GM18508 (cell line): ENCODE measurements at regions not wholly inside any gene's neighbourhood (a gene's known extent, or its start where the extent isn't known, plus 50 kb on each side); places are given as distances from the start of the nearest gene placed in this dataset.

Source experiments
- ATAC-seq: cut with Tn5 transposase; IDR thresholded peaks from one replicate; pipeline ENCODE4 v1.9.1; 2021; ENCODE audit warnings: moderate number of reproducible peaks; ENCODE audit not compliant: insufficient read depth, unreplicated experiment

DNA sequence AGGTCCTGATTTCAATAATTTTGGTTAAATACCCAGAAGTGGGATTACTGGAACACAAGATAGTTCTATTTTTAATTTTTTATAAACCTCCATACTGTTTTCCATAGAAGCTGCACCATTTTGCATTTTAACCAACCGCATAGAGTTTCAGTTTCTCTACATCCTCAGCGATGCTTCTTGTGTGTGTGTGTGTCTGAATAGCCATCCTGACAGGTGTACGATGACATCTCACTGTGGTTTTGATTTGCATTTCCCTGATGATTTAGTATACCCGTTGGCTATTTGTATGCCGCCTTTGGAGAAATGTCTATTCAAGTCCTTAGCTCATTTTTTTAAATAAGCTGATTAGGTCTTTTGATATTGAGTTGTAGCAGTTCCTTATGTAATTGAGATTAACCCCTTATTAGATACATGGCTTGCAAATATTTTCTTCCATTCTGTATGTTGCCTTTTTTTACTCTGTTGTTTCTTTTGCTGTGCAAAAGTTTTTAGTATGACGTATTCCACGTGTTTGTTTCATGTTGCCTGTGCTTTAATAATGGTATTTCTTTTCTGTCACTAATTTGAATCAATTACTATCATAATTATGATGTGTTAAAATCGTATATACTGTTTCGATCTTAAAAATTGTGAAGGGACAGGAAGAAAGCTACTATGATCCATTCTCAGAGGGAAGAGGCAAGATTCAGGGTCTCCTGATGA, 227.2 kb upstream of the MON1B start:
- no peak for ATAC-seq

DNA sequence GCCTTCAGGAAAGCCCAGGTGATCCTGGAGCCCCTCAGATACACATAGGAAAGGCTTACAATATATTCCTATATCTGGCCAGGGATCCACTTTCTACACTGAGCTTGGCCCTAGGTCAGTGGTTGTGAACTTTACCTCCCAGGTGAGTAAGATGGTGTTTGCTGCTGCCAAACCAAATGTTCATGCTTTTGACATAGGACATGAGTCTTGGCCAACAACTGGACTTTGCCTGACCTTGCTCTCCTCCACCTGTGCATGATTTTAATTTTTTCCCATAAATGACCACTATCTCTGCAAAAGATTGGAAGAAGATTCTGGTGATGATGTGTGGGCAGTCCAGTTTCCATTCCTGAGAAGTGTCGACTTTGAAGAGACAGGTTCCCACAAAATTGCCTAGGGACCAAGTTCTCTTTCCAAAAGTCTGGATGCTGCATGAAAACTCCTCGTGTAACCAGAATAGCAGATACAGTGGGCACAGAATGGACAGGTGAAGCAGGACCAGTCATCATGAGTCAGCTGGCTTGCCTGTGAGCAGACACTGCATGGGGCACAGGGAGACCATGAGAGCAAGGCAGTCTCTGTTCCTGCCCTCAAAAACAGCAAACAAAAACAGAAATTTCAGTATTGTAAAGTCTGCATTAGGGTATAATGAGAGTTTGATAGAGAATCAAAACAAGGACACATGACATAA, 226.4 kb upstream of the MON1B start:
- ATAC-seq = no peak

DNA sequence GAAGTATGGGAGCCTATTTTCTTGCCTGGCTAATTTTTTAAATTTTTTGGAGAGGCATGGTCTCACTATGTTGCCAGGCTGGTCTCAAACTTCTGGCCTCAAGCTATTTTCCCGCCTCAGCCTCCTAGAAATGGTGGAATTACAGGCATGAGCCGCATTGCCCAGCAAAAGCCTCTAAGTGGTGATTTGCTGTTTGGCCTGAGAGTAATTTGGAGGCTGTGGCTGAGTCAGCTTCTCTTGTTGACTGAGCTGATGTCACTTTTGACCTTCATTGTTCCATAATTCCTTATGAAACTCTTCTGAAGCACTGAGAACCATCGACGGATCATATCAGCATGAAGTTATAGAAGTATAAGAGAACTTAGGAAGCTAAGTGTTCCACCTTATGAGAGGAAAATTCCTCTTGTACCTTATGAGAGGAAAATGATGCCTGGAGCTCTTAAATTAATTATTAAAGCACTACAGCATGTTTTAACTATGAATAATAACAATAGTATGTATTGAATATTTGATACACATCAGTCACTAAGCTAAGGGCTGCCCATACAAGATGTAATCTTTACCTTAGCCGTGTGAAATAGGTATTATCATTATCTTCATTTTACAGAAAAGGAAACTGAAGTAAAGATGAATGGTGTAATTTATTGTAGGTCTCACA, 220.8 kb upstream of the MON1B start:
- no peak for ATAC-seq

DNA sequence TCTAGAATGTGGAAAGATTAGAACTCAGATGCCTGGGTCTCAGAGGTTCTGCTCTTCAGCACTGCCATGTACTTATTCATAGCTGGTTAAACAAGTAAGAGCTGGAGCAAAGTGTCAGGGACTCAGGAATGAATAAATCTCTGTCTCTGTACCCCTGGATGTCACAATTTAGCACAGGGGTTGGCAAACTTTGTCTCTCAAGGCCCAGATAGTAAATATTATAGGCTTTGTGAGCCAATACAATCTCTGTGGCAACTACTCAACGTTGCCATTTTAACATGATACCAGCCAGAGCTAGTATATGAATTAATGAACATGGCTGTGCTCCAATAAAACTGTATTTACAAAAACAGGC, 220.3 kb upstream of the MON1B start:
- ATAC-seq = no peak

DNA sequence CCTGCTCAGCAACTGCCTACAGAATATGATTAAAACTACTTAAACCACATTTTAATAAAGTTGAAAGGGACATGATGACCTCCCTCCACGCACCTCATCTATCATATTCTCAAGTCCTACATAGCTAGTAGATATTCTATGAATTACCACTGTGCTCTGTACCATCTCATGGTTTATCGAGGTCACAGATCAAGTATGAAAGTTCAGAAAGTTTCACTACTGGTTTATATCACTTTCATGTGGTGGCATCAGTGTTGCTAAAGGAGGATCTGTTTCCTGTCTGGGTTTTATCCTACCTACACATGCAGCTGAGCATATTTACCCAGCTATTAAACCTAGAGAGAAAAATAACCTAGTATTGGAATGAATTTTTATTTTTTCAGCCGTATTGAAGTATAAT, 214.9 kb upstream of the MON1B start:
- peak; percentile 99 for ATAC-seq

DNA sequence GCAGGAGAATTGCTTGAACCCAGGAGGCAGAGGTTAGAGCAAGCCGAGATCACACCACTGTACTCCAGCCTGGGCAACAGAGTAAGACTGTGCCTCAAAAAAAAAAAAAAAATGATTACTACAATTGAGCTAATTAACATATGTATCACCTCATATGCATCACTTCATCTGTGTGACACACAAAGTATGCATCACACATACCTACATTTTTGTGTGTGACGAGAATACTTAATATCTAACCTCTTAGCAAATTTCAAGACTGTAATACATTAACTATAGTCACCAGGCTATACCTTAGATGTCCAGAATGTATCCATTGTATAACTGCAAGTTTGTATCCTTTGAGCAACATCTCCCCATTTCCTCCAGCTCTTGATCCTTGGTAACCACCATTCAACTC, 214.2 kb upstream of the MON1B start:
- ATAC-seq = no peak

DNA sequence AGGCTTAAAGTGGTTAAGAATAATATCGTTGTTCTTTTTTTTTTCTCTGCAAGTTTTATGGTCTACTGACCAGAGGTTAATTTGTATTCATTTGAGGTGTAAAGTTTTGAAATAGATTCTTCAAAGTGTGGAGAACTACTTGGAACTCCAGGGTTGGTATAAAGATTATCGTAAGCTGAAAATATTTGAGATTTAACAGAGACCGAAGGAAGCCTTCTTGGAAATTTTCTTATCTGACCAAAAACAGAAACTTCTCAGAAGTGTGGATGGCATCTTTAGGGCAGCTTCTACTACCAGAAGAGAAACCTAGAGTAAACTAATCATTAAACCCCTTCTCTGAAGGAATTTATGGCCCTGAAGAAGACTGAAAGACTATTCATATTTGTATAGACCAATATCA, 206.8 kb upstream of the MON1B start:
- ATAC-seq = no peak

DNA sequence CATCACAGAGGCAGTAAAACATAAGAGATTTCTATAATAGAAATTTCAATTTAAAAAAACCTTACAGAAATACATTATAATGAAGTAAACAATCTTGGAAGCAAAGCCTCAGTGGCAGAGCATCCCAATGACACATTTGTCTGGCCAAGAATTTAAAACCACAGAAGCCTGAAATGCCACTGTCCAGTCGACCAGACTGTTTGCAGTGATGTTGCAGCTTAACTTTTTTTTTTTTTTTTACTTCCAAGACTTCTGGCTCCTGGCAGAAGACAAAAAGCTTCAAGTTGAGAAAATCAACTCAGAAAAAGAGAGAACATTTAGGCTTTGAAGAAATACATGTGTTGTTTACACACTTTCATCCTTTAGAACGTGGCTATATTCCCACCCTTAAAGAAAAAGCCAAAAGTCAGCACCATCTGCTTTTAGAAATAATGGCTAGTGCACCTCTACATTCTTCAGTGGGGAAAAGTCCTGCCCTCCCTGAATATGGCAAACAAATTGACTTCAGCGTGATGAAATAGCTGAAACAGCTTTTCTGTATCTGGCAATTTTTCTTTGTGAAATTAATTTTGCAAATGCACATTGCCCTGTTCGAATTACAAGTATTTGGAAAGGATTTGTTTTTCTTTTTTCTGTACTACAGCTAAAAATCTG, 205.5 kb upstream of the MON1B start:
- no peak for ATAC-seq

DNA sequence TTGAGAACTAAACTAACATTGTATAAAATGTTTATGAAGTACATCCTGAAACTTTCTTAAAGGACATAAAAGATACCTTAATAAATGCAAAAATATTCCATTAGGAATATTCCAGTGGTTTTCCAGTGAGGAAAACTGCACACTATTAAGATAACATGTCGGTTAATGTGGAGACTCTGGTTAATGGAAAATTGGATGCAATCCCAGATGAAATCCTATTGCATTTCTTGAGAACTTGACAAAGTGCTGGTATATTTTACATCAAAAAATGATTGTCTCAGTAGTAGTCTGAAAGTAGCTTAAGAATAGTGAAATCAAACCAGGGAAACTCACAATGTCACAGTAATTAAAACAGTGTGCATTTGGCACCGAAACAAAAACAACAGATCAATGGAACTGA, 202.5 kb upstream of the MON1B start:
- no peak for ATAC-seq

DNA sequence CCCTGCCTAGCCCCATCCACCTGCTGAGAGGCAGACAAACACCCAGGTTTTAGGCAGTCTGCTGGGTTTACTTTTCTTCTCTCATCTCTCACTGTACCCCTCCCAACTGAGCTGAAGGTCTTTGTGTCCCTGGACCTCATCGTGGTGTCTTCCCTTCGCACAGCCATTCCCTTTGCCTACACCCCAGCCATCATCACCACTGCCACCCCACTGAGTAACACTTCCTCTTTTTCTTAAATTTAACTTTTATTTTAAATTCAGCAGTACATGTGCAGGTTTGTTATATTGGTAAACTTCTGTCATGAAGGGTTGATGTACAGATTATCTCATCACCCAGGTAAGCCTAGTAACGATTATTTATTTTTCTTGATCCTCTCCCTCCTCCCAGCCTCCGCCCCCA, 188.3 kb upstream of the MON1B start:
- no peak for ATAC-seq

DNA sequence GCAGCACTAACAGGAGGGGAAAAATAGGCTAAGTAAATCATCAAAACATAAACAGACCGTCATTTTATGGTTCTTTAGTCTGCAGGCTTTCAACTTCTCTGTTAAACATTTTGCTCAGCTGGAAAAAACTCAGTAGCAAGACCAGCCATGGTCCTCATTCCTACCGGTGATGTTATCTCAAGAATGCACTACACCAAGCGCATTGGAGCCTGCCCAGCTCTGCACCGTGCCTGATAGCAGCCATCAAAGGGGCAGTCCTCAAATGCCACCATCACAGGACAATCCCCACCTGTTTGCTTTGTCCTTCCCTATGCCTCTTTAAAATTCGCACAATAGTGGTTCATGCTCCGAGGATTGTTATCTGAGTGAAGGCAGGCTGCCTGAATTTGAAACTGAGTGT, 181.5 kb upstream of the MON1B start:
- no peak for ATAC-seq

DNA sequence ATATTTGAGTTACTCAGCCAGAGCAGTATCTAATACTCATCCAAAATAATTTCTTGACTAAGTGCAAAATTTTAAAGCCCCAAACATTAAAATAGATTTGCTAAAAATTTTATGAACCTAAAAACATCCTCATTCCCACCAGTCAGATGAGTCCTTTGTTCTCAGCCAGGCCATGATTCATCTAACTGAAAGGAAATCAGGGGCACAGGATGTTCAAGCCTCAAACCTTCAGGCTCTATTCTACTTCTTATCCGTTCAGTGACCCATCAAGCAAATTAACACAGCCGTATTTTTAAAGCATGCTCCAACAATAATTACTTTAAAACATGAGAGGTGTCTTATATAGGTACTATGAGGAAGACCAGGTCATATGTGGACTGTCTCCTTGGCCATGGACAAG, 176.5 kb upstream of the MON1B start:
- ATAC-seq = no peak

DNA sequence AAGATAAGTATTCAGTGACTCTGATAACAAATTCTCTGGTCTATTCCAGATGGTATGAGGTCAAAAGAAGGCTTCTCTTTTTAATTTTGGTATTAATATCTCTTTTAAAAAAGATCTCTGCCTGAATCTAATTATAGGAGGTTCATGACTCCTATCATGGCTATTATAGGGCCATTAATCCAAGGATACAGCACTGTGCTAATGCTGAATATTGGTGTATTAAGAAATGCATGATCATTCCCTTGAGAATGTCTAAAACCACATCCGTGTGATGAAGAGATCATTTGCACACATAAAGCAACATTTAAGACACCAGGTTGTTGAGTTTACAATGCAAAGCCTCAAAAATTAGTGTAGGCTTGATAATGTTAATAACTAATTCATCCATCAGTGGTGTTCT, 160.4 kb upstream of the MON1B start:
- no peak for ATAC-seq

DNA sequence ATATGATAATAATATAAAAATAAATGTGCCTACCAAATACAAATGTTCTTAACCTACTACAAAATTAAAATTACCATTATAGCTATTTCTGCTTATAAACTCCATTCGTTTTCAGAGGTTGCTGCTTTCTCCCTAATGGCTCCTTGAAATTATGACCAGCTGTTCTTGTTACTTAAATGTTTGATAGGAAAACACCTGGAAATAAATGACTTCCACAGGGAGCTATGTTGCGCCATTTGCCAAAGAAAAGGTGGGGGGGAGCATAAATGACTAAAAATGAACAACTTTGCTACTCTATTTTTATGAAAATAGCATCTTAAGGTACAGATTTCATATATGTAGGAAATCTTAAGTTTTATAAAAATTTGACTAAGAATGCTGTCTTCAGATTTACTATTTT, 157.5 kb upstream of the MON1B start:
- no peak for ATAC-seq

DNA sequence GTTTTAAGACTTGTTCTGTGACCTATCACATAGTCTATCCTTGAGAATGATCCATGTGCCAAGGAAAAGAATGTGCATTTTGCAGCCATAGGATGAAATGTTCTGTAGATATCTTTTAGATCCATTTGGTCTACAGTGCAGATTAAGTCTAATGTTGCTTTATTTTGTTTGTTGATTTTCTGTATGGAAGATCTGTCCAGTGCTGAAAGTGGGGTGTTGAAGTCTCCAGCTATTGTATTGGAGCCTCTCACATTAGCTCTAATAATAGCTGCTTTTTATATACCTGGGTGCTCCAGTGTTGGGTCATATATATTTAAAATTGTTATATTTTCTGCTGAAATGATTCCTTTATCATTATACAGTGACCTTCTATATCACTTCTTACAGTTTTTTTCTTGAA, 155.6 kb upstream of the MON1B start:
- no peak for ATAC-seq

DNA sequence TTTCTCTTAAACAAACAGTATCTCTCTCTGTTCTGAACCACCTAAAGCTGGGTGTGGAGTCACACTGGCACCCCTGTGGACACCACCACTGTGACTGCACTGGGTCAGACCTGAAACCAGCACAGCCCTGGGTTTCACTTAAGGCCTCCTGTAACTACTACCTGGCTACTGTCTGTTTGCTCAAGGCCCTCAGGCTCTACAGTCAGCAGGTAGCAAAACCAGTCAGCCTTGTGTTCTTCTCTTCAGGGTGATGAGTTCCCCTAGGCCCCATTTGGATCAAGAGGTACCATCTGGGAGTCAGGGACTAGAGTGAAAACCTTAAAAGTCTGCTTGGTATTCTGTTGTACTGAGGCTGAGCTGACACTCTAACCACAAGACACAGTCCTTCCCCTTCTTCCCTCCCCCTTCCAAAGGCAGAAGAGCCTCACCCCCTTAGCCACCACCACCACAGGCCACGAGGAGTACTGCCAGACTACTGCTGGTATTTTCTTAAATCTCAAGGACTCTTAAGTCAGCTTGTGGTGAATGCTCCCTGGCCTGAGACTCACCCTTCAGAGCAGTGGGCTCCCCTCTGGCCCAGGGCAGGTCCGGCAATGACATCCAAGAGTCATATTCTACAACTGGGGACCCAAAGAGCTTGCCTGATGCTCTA, 153.2 kb upstream of the MON1B start:
- no peak for ATAC-seq

DNA sequence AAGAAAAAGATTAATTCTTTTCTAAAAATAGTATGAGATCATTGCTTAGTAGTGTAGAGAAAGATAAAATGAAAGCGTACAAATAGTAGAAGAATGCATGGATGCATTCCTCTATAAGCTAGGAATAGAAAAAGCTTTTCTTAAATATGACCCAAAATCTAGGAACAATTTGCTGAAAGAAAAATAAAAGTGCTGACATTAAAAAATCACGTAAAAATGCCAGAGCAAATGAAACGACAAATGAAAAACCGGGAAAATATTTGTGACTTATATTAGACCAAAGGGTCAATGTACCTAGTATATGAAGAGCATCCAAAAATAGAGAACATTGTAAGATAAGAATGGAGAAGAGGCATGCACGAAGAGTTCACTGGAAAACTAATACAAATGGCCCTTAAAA, 149.5 kb upstream of the MON1B start:
- no peak for ATAC-seq

DNA sequence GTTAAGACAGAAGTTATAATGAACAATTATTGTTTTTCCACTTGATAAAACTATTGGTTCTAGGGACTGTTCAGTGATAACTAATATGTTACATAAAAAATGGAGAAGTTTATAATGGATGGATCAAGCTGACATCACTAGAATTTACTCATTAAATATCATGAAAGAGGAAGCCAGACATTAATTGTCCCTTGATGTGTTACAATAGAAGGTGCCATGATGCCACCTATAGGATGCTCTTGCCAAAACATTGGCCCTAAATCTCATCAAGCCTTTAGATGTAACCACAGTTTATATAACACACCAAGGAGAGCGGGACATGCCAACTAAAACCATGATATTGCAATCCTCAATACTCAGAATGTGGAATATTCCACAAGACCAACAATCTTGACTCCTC, 147.9 kb upstream of the MON1B start:
- ATAC-seq = no peak

DNA sequence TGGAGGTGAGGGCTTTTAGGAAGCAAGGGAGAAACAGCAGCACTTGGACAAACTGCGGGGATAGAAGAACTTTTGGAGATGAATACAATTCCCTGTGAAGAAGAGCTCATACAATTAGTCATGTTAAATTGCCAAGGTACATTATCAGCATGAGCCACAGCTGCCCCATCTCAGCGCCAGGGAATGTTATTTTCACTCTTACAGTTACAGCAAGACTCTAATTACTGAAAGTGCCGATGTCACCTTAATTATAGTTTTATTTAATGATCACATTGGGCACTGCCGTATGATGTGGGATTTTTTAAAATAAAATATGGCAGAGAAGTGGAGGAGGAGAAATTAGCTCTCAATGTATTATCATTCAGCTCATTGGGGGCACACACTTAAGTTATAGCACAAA, 144.8 kb upstream of the MON1B start:
- ATAC-seq = no peak

DNA sequence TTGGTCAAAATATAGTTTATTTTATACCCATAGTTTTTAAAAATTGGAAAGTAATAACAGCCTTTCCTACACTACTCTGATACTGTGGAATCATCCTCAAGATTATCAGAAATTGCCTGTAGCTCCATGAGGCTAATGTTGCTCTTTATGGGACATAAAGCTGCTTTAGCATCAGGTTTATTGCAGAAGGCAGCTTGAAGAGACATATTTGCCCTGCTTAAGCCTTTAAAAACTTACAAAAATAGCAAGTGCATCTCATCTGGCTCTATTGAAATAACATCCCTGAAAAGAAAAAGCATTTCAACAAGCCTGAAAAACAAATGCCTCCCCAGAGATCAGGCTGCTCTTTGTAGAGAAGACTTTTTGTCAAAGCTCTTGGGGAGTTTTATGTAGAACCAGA, 142.9 kb upstream of the MON1B start:
- ATAC-seq = no peak

DNA sequence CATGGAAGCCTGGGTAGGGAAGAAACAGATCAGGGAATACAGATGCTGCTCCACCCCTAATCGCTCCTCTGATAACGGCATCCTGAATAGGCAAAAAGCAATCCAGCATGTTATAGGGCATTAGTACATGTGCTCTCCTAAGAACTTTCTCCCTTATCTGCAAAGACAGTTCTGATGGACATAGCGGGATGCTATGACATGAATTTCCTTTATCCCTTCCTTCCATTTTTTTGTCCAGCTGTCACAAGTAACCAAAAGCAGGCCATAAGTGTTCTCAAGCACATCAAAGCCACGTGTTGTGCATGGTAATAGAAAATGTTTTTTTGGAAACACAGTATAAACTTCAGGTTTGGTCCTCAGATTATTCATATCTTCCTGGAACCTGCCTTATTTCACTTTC, 141.4 kb upstream of the MON1B start:
- ATAC-seq = no peak
